ENCODE measurements at regions not wholly inside any gene's neighbourhood (a gene's known extent, or its start where the extent isn't known, plus 50 kb on each side); places are given as distances from the start of the nearest gene placed in this dataset.

DNA sequence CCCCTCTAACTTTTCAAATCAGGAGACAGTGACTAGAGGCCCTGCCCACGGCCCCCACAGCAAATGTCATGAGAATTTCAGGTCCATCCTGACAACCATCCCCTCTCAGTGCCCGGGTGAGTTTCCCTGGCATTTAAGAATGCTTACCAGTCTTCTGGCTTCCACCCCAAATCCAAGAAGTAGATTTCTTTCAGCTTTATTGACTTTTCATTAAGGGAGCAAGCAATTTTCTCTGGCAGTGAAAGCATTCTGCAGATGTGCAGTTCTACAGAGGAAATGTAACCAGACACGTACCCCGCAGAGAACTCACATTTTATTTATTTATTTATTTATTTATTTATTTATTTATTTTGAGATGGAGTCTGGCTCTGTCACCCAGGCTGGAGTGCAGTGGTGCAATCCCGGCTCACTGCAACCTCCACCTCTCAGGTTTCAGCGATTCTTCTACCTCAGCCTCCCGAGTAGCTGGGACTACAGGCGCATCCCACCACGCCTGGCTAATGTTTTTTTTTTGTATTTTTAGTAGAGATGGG lies 120.9 kb upstream of the KCTD7 start:
- Mint-ChIP-seq H3K27me3 (no peaks in the 10 kb centered on the region), H3K9me3 (ENCODE audit: low read depth) (no peaks in the 10 kb centered on the region), H3K4me3 (ENCODE audit: low read depth) (no peak overlapping the region), H3K36me3 (ENCODE audit: insufficient read depth) (peaks cover 1% of the 10 kb centered on the region), H3K27ac (no peak overlapping the region), H3K4me1 (ENCODE audit: low read depth) (no peaks in the 10 kb centered on the region)
- TF ChIP-seq, protein P1, sequence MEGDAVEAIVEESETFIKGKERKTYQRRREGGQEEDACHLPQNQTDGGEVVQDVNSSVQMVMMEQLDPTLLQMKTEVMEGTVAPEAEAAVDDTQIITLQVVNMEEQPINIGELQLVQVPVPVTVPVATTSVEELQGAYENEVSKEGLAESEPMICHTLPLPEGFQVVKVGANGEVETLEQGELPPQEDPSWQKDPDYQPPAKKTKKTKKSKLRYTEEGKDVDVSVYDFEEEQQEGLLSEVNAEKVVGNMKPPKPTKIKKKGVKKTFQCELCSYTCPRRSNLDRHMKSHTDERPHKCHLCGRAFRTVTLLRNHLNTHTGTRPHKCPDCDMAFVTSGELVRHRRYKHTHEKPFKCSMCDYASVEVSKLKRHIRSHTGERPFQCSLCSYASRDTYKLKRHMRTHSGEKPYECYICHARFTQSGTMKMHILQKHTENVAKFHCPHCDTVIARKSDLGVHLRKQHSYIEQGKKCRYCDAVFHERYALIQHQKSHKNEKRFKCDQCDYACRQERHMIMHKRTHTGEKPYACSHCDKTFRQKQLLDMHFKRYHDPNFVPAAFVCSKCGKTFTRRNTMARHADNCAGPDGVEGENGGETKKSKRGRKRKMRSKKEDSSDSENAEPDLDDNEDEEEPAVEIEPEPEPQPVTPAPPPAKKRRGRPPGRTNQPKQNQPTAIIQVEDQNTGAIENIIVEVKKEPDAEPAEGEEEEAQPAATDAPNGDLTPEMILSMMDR (IDR thresholded peaks at IDR 0.05; ENCODE audit: unreplicated experiment): no peak
- DNase-seq (ENCODE audit: low spot score, unreplicated experiment): no peak

DNA sequence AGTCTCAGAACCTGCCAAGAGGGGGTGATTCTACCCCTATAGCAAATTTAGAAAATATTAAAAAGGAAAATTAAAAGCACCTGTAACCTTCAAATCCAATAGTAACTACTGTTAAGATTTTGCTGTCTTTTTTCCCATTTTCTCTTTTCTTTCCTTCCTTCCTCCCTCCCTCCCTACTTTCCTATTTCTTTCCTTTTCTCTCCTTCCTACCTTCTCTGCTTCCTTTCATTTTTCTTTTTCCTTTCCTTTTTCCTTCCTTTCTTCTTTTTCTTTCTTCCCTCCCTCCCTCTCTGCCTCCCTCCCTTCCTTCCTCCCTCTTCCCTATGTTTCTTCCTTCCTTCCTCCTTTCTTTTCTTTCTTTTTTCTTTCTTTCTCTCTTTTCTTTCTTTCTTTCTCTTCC lies 120.2 kb upstream of the KCTD7 start:
- Mint-ChIP-seq H3K4me3 (ENCODE audit: low read depth) (no peak overlapping the region), H3K9me3 (ENCODE audit: low read depth) (no peaks in the 10 kb centered on the region), H3K4me1 (ENCODE audit: low read depth) (no peaks in the 10 kb centered on the region), H3K27ac (no peak overlapping the region), H3K36me3 (ENCODE audit: insufficient read depth) (peaks cover 1% of the 10 kb centered on the region), H3K27me3 (no peaks in the 10 kb centered on the region)
- DNase-seq (ENCODE audit: low spot score, unreplicated experiment): no peak
- TF ChIP-seq, protein P1 (IDR thresholded peaks at IDR 0.05; ENCODE audit: unreplicated experiment): no peak

DNA sequence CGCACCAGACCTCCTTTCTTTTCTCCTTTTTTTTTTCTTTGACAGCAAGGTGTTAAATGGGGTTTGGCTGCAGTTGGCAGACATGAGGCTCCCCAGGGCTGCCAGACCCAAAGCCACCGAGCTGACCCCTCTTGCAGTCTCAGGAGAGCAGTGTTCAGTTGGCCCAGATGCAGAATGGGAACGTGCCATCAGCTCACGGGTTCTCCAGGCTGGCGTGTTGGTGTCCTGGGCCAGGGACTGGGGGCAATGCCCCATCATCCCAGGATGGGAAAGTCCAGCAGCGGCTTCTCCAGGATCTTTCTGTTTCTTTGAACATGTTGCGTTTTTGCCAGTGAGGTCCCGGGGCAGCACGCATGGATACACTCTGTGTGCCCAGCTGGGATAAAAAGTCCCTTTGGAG lies 114.6 kb upstream of the KCTD7 start:
- Mint-ChIP-seq H3K36me3 (ENCODE audit: insufficient read depth) (no peaks in the 10 kb centered on the region), H3K9me3 (ENCODE audit: low read depth) (no peaks in the 10 kb centered on the region), H3K4me3 (ENCODE audit: low read depth) (no peak overlapping the region), H3K27me3 (no peaks in the 10 kb centered on the region), H3K4me1 (ENCODE audit: low read depth) (no peaks in the 10 kb centered on the region), H3K27ac (no peak overlapping the region)
- TF ChIP-seq, protein P1 (IDR thresholded peaks at IDR 0.05; ENCODE audit: unreplicated experiment): no peak
- no peak for DNase-seq (ENCODE audit: low spot score, unreplicated experiment)

GRCh38 chr7:66517212-66517909 lies 111.3 kb upstream of the KCTD7 start:
- Mint-ChIP-seq H3K4me1 (ENCODE audit: low read depth) (no peaks in the 10 kb centered on the region), H3K36me3 (ENCODE audit: insufficient read depth) (no peaks in the 10 kb centered on the region), H3K27me3 (peaks cover 7% of the 10 kb centered on the region), H3K4me3 (ENCODE audit: low read depth) (no peak overlapping the region), H3K27ac (peak overlapping the region; percentile 20), H3K9me3 (ENCODE audit: low read depth) (no peaks in the 10 kb centered on the region)
- no peak for DNase-seq (ENCODE audit: low spot score, unreplicated experiment)
- TF ChIP-seq, protein P1 (IDR thresholded peaks at IDR 0.05; ENCODE audit: unreplicated experiment): no peak

- Mint-ChIP-seq H3K9me3 (ENCODE audit: low read depth) (no peaks in the 10 kb centered on the region), H3K4me1 (ENCODE audit: low read depth) (no peaks in the 10 kb centered on the region), H3K27me3 (peaks cover 7% of the 10 kb centered on the region), H3K36me3 (ENCODE audit: insufficient read depth) (no peaks in the 10 kb centered on the region), H3K27ac (no peak overlapping the region), H3K4me3 (ENCODE audit: low read depth) (no peak overlapping the region)
- no peak for DNase-seq (ENCODE audit: low spot score, unreplicated experiment)
- TF ChIP-seq, protein P1 (IDR thresholded peaks at IDR 0.05; ENCODE audit: unreplicated experiment): no peak
Measured at GRCh38 chr7:66518151-66518691, 110.5 kb upstream of the KCTD7 start.

Data from progenitor cell of endocrine pancreas (in vitro differentiated cells).